C4-2B (cell line): ENCODE measurements at regions not wholly inside any gene's neighbourhood (a gene's known extent, or its start where the extent isn't known, plus 50 kb on each side); places are given as distances from the start of the nearest gene placed in this dataset.

Experiments
- CTCF ChIP-seq: fragments of 450-650 bp; conservative IDR thresholded peaks from 2 replicates; pipeline ENCODE4 v1.5.1; 2017; ENCODE audit warnings: mild to moderate bottlenecking
- ZFX ChIP-seq: fragments of 450-650 bp; IDR thresholded peaks from 2 replicates; pipeline ENCODE4 v1.6.1; 2017

DNA sequence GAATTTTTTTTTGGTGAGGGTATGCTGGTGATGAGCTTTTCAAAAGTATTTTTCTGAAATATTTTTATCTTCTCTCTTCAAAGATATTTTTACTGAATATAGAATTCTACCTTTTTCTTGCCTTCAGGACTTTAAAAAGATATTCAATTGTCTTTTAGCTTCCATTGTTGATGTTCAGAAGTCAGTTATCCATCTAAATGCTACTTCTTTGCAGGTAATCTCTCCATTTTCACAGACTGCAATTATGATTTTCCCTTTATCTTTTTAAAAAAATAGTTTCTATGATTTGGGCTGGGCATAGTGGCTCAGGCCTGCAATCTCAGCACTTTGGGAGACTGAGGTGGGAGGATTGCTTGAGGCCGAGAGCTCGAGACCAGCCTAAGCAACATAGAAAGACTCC is 222.4 kb downstream of the IL20RB start:
- no peak for TF ChIP-seq CTCF
- no peak for TF ChIP-seq ZFX
